ENCODE measurements at regions not wholly inside any gene's neighbourhood (a gene's known extent, or its start where the extent isn't known, plus 50 kb on each side); places are given as distances from the start of the nearest gene placed in this dataset.
A peak's percentile ranks its signal among the peaks of the same experiment; 100 is the strongest.

- no peak for DNase-seq (ENCODE audit: low spot score)
Observed at GRCh38 chr1:168631671-168632400, 55.4 kb downstream of the XCL1 start.

DNA sequence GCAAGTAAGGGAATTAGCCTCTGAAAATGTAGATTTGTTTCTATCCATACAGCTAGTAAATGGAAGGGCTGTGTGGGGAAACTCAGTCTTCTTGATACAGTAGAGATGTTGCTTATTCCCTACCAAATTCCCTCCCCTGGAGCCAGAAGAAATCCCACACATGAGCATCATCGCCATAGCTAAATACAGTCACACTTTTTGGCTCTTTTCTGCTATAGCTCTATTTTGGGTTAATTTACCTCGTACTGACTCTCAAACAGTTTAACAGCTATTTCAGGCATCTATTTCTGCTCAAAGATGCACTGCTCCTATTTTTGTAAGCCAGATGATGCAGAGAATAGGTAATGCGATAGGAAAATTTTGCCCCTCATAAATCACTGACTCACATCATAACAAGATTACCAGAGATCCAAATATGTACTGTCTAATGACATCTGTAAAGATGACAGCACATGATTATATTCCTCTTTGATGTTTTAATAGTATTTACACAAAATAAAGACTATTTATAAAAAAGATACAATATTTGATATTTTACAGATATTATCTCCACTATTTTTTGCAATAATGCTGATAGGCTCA, 58.6 kb downstream of the XCL1 start:
- no peak for DNase-seq (ENCODE audit: low spot score)

GRCh38 chr1:168636200-168636599, 59.8 kb downstream of the XCL1 start:
- no peak for DNase-seq (ENCODE audit: low spot score)

DNA sequence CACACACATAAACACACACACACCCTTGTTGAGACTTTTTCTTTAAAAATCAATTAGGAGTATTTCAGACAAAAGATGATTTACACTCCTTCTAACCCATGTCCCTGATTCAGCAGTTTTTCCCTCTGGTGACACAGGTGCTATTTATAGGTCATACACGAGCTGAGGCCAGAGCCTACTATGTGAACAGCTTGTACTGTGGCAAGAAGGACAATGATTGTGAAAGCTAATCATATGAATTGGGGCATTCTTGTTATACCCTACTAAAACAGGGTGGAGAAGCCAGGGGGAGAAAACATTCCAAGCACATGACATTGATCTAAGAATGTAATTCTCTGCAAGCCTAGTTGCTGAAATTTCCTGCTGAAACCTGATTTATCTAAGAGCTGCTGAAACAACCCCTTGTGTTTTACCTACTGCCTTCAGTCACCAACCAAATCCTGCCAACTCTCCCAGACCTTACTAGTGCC, 60.3 kb downstream of the XCL1 start:
- DNase-seq (ENCODE audit: low spot score), result peak; percentile 6

DNA sequence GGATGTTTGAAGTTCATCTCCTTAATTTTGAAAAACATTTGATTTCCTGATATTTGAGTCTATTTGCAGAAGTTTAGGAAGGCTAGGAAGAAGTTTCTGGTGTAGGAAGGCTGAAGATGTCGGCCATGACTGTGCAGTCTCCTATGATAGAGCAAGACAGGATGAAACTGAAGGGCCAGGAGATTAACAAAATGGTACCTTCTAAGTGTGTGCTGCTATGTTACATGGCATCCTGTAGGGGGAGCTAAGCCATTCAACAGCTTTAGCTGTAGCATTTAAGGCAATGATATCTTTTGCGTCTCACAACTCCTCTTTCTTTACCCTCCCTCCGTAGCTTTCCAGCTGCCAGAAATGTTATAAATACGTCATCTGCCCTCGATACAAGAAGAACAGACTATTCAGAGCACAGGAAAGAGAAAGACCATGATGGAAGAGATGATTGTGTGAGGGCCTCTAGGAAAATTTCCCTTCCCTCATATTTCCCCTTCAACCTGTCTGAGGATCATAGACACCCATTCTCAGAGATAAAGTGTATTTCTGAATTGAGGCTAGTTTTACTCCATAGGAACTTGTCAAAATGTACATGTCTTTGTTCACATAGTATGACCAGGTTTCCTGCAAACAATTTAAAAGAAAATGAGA, 61.1 kb downstream of the XCL1 start:
- no peak for DNase-seq (ENCODE audit: low spot score)

DNA sequence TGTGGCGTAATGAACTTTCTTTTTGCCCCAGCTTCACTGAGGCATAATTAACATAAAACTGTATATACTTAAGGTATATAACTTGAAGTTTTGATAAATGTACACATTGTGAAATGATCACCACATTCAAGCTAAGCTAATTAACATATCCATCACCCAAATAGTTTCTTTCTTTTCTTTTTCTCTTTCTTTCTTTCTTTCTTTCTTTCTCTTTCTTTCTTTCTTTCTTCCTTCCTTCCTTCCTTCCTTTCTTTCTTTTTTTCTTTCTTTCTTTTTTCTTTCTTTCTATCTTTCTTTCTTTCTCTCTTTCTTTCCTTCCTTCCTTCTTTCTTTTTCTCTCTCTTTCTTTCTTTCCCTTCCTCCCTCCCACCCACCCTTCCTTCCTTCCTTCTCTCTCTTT, 62.5 kb downstream of the XCL1 start:
- no peak for DNase-seq (ENCODE audit: low spot score)

DNA sequence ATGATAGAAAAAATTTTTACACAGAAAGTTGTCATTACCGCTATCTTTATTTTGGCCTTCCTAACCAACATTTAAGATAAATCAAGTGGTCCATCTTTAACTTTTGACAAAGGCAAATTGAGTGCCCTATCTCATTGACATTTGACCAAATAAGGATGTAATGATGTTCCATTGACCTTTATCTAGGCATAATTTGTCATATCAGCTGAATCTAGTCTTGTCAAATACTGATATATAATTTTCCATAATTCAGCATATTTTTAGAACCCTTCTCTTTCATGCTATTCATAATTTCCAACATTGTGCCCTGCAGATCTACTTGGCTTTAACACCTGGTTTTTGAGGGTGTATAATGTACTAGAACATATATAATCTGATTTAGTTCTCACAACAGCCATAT, 63.8 kb downstream of the XCL1 start:
- no peak for DNase-seq (ENCODE audit: low spot score)

GRCh38 chr1:168640836-168641235, 64.4 kb downstream of the XCL1 start:
- DNase-seq (ENCODE audit: low spot score), result no peak

GRCh38 chr1:168643152-168643551, 66.7 kb downstream of the XCL1 start:
- DNase-seq (ENCODE audit: low spot score), result peak; percentile 8
